ENCODE measurements at regions not wholly inside any gene's neighbourhood (a gene's known extent, or its start where the extent isn't known, plus 50 kb on each side); places are given as distances from the start of the nearest gene placed in this dataset.

GRCh38 chr20:63082308-63082938 is 75.7 kb upstream of the BHLHE23 start (continued):
- no peak for TF ChIP-seq ZNF18 (CRISPR knock-in tag; IDR thresholded peaks at IDR 0.05; ENCODE audit: insufficient replicate concordance)
- TF ChIP-seq ZMYM2 (CRISPR knock-in tag; IDR thresholded peaks at IDR 0.05) = no peak
- peak; percentile 28; the same call in 1 of the 2 replicates for TF ChIP-seq ZNF607 (CRISPR knock-in tag; IDR thresholded peaks at IDR 0.05; ENCODE audit: borderline replicate concordance)
- peak; percentile 96 for TF ChIP-seq TEAD2 (CRISPR knock-in tag; IDR thresholded peaks at IDR 0.05)
- peak; percentile 93 for TF ChIP-seq ZBTB25 (CRISPR knock-in tag; IDR thresholded peaks at IDR 0.05)
- TF ChIP-seq ZC3H13 (CRISPR knock-in tag; IDR thresholded peaks at IDR 0.05) = peak; percentile 36; the same call in 1 of the 2 replicates
- peak; percentile 60; the same call in 1 of the 2 replicates for TF ChIP-seq ZKSCAN8 (CRISPR knock-in tag; IDR thresholded peaks at IDR 0.05; ENCODE audit: borderline replicate concordance)
- TF ChIP-seq ZNF776 (CRISPR knock-in tag; IDR thresholded peaks at IDR 0.05) = no peak
- TF ChIP-seq CCDC6 (CRISPR knock-in tag; IDR thresholded peaks at IDR 0.05) = peak; percentile 80; the same call in 1 of the 2 replicates
- TF ChIP-seq KLF11 (CRISPR knock-in tag; IDR thresholded peaks at IDR 0.05) = peak; percentile 97
- peak; percentile 79; the same call in 1 of the 2 replicates for TF ChIP-seq ZHX1 (CRISPR knock-in tag; IDR thresholded peaks at IDR 0.05; ENCODE audit: low read depth)
- no peak for TF ChIP-seq ZNF512 (CRISPR knock-in tag; IDR thresholded peaks at IDR 0.05)
- TF ChIP-seq MYC (CRISPR knock-in tag; IDR thresholded peaks at IDR 0.05; ENCODE audit: borderline replicate concordance) = peak; percentile 57; the same call in 1 of the 2 replicates
- no peak for TF ChIP-seq ZNF562 (CRISPR knock-in tag; IDR thresholded peaks at IDR 0.05; ENCODE audit: borderline replicate concordance)
- 0 out of 2 replicates have a peak, but pooled peaks have one; percentile 30 for TF ChIP-seq HDAC1 (CRISPR knock-in tag; IDR thresholded peaks at IDR 0.05)
- TF ChIP-seq ZNF383 (CRISPR knock-in tag; IDR thresholded peaks at IDR 0.05; ENCODE audit: borderline replicate concordance) = no peak
- TF ChIP-seq TOPORS (CRISPR knock-in tag; IDR thresholded peaks at IDR 0.05) = peak; percentile 34; the same call in 1 of the 2 replicates
- no peak for TF ChIP-seq ZNF703 (CRISPR knock-in tag; IDR thresholded peaks at IDR 0.05; ENCODE audit: borderline replicate concordance)
- TF ChIP-seq SP4 (CRISPR knock-in tag; IDR thresholded peaks at IDR 0.05) = peak; percentile 64; the same call in 1 of the 2 replicates
- TF ChIP-seq KDM5B (CRISPR knock-in tag; IDR thresholded peaks at IDR 0.05; ENCODE audit: borderline replicate concordance) = peak; percentile 82; the same call in 1 of the 2 replicates
- TF ChIP-seq SRSF9 (IDR thresholded peaks at IDR 0.05; ENCODE audit: borderline replicate concordance, insufficient read depth, low read depth, low read length, poor library complexity, severe bottlenecking) = no peak

All from HepG2 (cell line).